GM21737 (cell line): ENCODE measurements at regions not wholly inside any gene's neighbourhood (a gene's known extent, or its start where the extent isn't known, plus 50 kb on each side); places are given as distances from the start of the nearest gene placed in this dataset.

ENCODE experiments used
- ATAC-seq: cut with Tn5 transposase; IDR thresholded peaks from one replicate; pipeline ENCODE4 v1.9.1; 2021; ENCODE audit warnings: mild to moderate bottlenecking, moderate library complexity; ENCODE audit not compliant: unreplicated experiment

DNA sequence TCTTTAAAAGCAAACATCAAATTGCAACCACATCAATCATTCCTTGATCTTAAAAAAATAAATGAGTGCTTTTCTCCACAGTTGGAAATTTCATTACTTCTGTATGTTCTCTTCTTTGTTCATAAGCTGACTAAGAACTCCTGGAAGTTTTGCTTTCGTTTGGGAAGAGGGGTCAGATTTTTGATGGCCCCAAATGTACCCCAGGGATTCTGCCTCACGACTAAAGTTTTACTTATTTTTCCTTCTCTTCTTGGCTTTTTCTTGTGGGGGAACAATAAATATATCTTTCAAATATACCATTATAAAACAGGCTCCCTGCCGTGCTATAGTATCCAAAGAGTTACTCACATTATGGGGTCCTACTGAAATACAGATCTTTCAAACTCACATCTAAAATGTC is 215.0 kb upstream of the CDIN1 start:
- ATAC-seq, result no peak

DNA sequence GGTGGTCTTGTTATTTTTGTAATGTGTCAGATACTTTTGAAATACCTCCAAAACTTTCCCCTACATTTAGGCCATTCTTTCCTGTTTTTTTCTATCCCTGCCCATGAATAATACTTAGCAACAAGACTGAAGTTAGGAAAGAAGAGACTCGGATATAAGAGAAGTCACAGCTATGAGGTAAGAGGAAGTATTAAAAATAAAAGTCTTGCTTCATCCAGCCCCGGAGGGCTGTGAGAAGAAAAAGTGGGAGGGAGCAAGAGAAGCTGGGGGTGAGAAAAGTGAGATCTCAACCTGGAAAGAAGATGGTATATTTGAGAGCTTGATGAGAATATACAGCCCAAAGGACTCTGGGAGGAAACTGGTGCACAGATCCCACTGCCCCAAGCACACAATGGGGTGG is 213.5 kb upstream of the CDIN1 start:
- no peak for ATAC-seq

GRCh38 chr15:36370051-36370730 is 209.2 kb upstream of the CDIN1 start:
- ATAC-seq, result no peak

DNA sequence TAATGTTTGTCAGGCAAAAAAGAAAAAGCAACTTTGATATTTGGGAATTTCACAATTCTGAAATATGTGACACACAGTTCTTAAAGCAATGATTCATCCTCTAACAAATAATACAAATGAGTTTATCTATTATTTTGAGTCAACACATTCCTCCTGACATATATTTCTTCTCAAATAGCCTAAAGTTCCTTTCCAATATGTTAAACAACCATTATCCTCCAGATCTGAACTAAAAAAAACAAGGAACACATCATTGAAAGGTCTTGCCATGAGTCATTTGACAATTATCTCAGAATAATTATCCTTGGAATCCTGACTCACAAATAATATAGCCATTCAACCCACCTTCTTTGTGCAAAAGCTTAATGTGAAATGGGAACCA is 208.7 kb upstream of the CDIN1 start:
- no peak for ATAC-seq

DNA sequence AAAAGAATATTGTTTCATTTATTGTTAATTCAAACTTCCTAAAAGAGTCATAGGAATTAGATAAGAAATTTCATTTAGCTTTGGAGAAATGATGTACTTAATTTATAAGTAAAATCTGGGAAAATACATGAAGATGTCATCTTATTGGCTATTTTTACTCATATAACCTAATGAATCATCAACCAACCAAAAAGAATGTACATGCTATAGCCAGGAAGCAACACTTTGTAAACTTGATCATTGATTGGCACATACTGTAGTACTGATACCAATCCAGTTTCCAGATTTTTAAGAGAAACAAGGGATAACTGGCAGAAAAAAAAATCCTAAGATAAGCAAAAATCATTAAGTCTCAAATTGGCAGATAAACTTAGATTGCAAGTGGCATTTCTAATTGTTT is 207.9 kb upstream of the CDIN1 start:
- ATAC-seq, result no peak

DNA sequence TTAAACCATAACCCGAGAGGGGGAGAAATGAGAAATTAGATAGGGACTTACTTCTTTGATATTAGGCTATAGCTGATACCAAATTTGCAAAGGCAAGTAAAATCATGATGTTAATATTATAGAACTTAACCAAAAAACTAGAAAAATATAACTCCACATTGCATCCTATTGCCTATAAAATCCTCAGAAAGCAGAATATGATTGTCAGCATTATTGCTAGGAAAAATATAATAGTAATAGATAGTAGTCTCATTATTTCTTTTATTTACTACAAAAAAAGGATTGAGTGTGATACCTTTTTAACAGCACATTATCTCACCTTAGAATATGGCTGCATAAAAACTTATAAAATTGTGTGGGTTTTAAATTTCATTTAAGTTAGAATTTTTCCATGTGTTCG is 206.5 kb upstream of the CDIN1 start:
- no peak for ATAC-seq

GRCh38 chr15:36373550-36373949 is 205.9 kb upstream of the CDIN1 start:
- ATAC-seq, result no peak

DNA sequence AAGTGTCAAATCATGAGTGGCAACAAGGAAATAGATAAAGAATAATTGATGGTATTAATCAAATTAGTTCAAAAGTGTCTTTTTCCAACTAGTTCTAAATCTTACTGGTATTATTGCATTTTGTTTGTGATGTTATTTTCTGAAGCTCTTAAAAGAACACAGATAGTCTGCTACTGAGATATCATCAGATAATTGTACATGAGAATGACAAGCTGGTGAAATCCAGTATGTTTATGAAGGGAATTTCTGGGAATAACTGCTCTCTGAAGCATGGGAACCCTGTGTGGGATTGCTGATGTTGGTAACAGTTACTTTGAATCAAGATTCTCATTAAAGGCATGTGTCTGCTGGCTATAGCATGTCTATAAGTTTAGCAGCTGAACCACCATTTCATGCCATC is 190.3 kb upstream of the CDIN1 start:
- ATAC-seq, result no peak

DNA sequence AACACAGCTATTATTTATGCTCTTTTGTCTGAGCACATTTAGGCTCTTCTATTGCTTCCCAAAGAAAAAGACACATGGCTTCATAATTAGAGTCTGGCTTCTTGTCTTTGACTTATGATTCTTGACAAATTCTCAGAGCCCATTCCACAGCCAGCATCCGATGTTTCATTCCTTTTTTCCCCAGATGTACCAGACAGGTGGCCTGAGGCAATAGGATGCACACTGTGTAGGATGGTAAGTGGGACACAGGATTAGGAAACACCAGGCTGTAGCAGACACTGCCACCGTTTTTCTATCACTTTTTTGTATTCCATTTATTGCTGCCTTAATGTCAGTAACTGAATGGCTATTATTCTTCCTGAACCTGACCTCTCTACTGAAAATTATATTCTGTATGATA is 188.9 kb upstream of the CDIN1 start:
- ATAC-seq, result no peak

DNA sequence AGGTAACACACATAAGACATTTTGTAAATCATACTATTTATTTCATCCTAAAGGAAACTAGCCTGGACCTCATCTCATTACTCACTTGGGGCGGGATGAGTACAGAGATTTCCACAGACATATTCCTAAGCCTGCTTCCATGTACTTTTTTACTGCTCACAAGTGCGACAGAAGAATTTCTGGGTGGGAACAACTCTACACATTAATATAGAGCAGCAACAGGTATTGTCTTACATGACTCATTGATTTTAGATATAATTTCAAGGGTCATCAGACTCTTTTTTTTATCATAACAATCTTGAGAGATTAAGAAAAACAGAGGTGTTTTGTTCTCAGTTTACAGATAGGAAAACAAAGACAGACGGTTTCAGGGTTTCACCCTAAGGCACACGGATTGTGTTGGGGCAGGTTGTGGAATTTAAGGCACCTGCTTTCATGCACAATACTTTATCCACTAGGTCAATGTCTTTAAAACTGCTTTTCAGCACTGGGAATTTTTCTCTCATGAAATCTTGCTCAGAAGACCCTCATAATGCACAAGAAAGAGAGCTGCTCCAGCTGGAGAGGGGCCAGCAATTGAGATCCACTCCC is 186.7 kb upstream of the CDIN1 start:
- no peak for ATAC-seq

DNA sequence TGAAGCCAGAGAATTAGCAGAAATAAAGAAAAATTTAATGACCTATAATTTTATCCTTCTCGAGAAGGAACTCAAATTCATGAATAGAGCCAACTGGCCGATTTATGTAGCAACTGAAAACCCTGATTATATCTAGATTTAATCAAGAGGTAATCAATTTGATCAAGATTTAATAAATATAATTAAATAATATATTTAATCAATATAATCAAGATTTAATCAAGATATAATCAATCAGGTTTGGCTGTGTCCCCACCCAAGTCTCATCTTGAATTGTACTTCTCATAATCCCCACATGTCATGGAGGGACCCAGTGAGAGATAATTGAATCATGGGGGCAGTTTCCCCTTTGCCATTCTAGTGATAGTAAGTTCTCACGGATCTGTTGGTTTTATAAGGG is 181.2 kb upstream of the CDIN1 start:
- no peak for ATAC-seq

DNA sequence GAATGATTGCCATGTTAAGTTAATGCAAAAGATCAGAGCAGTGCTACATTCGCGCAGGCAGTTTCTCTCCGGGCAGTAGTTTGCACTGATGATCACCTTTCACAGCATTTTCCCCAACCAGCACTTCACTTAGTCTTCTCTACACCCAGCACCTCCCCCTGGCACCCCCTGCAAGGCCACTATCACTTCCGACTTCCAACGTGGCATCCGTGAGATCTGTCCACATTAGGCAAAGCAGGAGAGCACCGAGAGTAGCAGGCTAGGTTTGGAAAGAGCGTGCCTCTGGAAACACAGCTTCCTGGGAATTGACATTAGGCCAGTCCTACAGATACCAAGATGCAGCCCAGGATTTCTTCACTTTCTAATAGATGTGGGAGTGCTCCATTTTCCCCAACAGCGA is 180.2 kb upstream of the CDIN1 start:
- ATAC-seq, result no peak

GRCh38 chr15:36400936-36401585 is 178.4 kb upstream of the CDIN1 start:
- ATAC-seq, result no peak

DNA sequence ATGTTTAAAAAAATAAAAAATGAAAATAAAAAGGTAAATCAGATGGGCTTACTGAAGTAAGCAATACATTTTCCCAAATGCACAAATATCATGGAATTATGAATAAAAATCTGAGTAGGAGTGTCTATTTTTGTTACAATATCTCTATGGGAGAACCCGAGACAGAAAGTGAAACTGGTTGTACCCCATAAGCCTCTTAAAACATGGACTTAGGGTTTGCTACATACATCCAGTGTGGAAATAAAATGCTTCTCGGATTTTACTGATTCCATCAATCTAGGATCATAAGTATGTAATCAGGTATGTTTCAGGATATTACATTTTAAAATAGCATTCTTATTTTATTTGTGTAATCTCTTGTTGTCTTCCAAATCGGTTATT is 177.8 kb upstream of the CDIN1 start:
- ATAC-seq, result no peak

- no peak for ATAC-seq
These were observed 176.1 kb upstream of the CDIN1 start for GRCh38 chr15:36403351-36403750.

- no peak for ATAC-seq
These were observed 173.1 kb upstream of the CDIN1 start for GRCh38 chr15:36406366-36406765.

- ATAC-seq, result no peak
These were observed 172.5 kb upstream of the CDIN1 start for GRCh38 chr15:36406911-36407310.

GRCh38 chr15:36407647-36408046 is 171.8 kb upstream of the CDIN1 start:
- no peak for ATAC-seq

- ATAC-seq, result no peak
These were observed 169.6 kb upstream of the CDIN1 start for GRCh38 chr15:36409819-36410218.

DNA sequence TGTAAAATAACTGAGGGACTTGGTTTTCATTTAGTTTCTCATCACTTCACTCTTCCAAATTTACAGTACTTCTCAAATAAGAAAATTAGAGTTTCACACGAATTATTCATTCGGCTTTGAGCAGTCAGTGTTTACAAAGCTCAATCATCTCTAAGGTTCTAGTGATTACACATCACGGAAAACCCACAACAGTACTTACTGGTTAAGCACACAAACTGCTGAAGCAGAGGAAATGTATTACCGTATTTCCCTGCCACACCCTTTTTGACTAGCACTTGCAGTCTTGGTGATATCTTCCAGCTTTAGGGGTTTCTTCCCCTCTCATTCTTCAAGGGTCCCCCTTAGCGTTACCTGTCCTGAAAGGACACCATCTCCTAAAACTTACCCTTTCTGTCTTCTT is 164.8 kb upstream of the CDIN1 start:
- no peak for ATAC-seq

GRCh38 chr15:36415643-36416042 is 163.8 kb upstream of the CDIN1 start:
- no peak for ATAC-seq

DNA sequence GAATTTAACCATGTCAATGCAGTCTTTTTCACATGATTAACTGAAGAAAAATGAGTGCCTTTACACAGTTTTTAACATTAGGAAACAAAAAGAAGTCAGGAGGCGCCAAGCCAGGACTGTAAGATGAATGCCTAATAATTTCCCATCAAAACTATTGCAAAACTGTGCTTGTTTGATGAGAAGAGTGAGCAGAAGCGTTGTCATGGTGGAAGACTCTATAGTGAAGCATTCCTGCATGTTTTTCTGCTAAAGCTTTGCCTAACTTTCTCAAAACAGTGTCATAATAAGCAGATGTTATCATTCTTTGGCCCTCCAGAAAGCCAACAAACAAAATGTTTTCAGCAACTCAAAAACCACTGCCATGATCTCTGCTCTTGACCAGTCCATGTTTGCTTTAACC is 156.8 kb upstream of the CDIN1 start:
- no peak for ATAC-seq

DNA sequence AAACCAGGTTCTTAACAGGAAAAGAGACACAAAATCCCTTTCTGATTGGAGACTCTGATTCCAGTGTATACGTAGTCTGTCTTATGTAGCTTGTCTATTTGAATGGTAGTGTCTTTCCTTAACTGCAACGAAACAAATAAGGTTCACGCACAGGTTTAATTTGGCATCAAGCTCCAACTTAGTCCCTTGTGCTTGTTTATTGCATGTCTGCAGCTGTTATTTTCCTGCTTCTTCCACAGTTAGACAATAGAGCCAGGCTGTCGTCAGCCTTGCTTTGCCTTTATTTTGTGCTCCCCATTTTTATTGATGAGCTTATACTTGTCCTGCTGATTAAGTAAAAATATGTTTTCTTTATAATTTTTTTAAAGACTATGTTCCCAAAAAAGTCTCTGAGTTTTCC is 152.7 kb upstream of the CDIN1 start:
- ATAC-seq, result no peak
